ENCODE measurements at regions not wholly inside any gene's neighbourhood (a gene's known extent, or its start where the extent isn't known, plus 50 kb on each side); places are given as distances from the start of the nearest gene placed in this dataset.

DNA sequence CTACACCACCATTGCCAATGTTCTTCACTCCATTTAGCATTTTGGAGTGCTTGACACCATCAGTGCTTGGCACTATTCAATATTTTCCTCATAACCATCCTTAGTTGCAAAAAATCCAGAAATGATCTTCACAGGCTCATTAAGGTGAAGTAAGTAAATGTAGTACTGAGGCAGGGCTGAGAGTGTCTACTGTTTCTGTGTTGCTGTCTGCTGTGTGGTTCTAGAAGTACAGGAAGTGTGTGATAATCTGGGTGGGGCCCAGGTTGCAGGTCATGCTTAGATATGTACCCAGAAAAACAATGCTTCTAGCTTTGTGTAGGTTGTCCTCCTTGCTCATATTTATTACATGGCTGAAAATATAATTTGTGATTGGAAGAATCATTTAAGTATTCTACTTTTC is 411.8 kb upstream of the CCDC179 start:
- H3K36me3 ChIP-seq (ENCODE audit: control insufficient read depth in 2 of 2, insufficient read depth in 2 of 2, low read length in 2 of 2), result no peaks in the 10 kb centered on the region
- H3K9me3 ChIP-seq (ENCODE audit: control insufficient read depth in 2 of 2, low read length in 2 of 2), result no peaks in the 10 kb centered on the region
- H3K27me3 ChIP-seq (ENCODE audit: control insufficient read depth in 2 of 2, insufficient read depth in 2 of 2, low read length in 2 of 2), result no peaks in the 10 kb centered on the region
- no peaks in the 10 kb centered on the region for H3K4me1 ChIP-seq (ENCODE audit: control insufficient read depth in 2 of 2, insufficient read depth in 2 of 2, low read length in 2 of 2)
- no peak overlapping the region for H3K27ac ChIP-seq (ENCODE audit: low read depth in 2 of 2, low read length in 2 of 2)
- H3K4me3 ChIP-seq (ENCODE audit: low read length in 2 of 2), result no peak overlapping the region
- H3K9ac ChIP-seq (ENCODE audit: low read depth in 1 of 2, low read length in 2 of 2), result no peak overlapping the region

DNA sequence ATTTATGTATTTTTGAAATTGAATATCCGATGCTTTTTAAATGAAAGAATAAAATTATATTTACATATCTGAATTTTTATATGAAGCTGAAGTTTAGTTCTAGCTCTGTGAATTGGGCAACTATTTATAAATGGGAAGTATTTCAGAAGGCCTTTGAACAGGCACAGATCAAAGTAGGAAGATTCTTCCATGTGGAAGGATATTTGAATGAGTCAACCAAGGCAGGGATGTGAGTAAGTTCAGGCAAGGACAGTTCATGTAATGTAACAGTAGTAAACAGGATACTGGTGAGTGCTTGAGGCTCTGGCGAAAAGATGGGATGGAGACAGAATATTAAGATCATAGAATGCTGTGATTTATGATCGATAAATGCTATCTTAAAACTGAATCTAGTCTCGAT is 417.8 kb upstream of the CCDC179 start:
- no peaks in the 10 kb centered on the region for H3K27me3 ChIP-seq (ENCODE audit: control insufficient read depth in 2 of 2, insufficient read depth in 2 of 2, low read length in 2 of 2)
- no peak overlapping the region for H3K9ac ChIP-seq (ENCODE audit: low read depth in 1 of 2, low read length in 2 of 2)
- H3K9me3 ChIP-seq (ENCODE audit: control insufficient read depth in 2 of 2, low read length in 2 of 2), result no peaks in the 10 kb centered on the region
- H3K27ac ChIP-seq (ENCODE audit: low read depth in 2 of 2, low read length in 2 of 2), result no peak overlapping the region
- no peaks in the 10 kb centered on the region for H3K36me3 ChIP-seq (ENCODE audit: control insufficient read depth in 2 of 2, insufficient read depth in 2 of 2, low read length in 2 of 2)
- H3K4me3 ChIP-seq (ENCODE audit: low read length in 2 of 2), result no peak overlapping the region
- no peaks in the 10 kb centered on the region for H3K4me1 ChIP-seq (ENCODE audit: control insufficient read depth in 2 of 2, insufficient read depth in 2 of 2, low read length in 2 of 2)

- no peaks in the 10 kb centered on the region for H3K36me3 ChIP-seq (ENCODE audit: control insufficient read depth in 2 of 2, insufficient read depth in 2 of 2, low read length in 2 of 2)
- H3K27me3 ChIP-seq (ENCODE audit: control insufficient read depth in 2 of 2, insufficient read depth in 2 of 2, low read length in 2 of 2), result no peaks in the 10 kb centered on the region
- no peak overlapping the region for H3K27ac ChIP-seq (ENCODE audit: low read depth in 2 of 2, low read length in 2 of 2)
- H3K4me1 ChIP-seq (ENCODE audit: control insufficient read depth in 2 of 2, insufficient read depth in 2 of 2, low read length in 2 of 2), result no peaks in the 10 kb centered on the region
- H3K4me3 ChIP-seq (ENCODE audit: low read length in 2 of 2), result no peak overlapping the region
- H3K9ac ChIP-seq (ENCODE audit: low read depth in 1 of 2, low read length in 2 of 2), result no peak overlapping the region
- no peaks in the 10 kb centered on the region for H3K9me3 ChIP-seq (ENCODE audit: control insufficient read depth in 2 of 2, low read length in 2 of 2)
Measured at GRCh38 chr11:23280088-23280487, 419.8 kb upstream of the CCDC179 start.

DNA sequence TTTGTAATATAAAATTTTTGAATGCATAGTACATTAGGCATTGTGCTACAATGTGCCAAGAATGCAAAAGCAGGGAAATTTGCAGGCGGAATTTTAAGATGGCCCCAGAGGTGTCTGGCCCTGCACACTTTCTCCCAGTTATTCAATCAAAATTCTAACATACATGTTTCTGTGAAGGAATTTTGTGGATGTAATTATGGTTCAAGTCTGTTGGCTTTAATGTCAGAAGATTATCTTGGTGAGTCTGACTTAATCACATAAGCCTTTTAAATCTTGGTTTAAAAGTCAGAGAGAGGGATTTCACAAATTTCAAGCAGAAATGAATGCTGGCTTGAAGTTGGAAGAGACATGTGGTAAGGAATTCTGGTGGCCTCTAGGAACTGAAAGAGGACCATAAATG is 423.4 kb upstream of the CCDC179 start:
- H3K9me3 ChIP-seq (ENCODE audit: control insufficient read depth in 2 of 2, low read length in 2 of 2), result no peaks in the 10 kb centered on the region
- no peak overlapping the region for H3K27ac ChIP-seq (ENCODE audit: low read depth in 2 of 2, low read length in 2 of 2)
- H3K36me3 ChIP-seq (ENCODE audit: control insufficient read depth in 2 of 2, insufficient read depth in 2 of 2, low read length in 2 of 2), result no peaks in the 10 kb centered on the region
- no peaks in the 10 kb centered on the region for H3K27me3 ChIP-seq (ENCODE audit: control insufficient read depth in 2 of 2, insufficient read depth in 2 of 2, low read length in 2 of 2)
- H3K4me3 ChIP-seq (ENCODE audit: low read length in 2 of 2), result no peak overlapping the region
- no peak overlapping the region for H3K9ac ChIP-seq (ENCODE audit: low read depth in 1 of 2, low read length in 2 of 2)
- no peaks in the 10 kb centered on the region for H3K4me1 ChIP-seq (ENCODE audit: control insufficient read depth in 2 of 2, insufficient read depth in 2 of 2, low read length in 2 of 2)

DNA sequence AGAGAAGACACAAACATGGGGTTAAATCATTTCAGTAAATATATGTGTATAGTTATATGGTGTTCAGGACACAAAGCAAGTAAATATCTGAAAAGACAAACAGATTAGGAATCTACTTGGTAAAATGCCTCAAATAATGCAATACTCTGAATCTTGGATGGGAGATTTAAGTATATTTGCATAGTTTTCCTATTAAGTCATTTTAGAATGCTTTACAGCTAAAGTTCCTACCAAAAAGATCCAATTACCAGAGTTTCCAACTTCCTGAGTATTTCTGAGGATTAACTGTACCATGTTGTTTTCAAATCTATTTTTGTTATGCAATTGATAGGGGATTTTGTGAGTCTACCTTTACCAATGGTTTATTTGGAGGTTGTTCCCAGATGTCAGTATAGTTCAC is 424.4 kb upstream of the CCDC179 start:
- Histone ChIP-seq H3K4me1 (ENCODE audit: control insufficient read depth in 2 of 2, insufficient read depth in 2 of 2, low read length in 2 of 2) (no peaks in the 10 kb centered on the region), H3K27ac (ENCODE audit: low read depth in 2 of 2, low read length in 2 of 2) (no peak overlapping the region), H3K9ac (ENCODE audit: low read depth in 1 of 2, low read length in 2 of 2) (no peak overlapping the region), H3K36me3 (ENCODE audit: control insufficient read depth in 2 of 2, insufficient read depth in 2 of 2, low read length in 2 of 2) (no peaks in the 10 kb centered on the region), H3K4me3 (ENCODE audit: low read length in 2 of 2) (no peak overlapping the region), H3K27me3 (ENCODE audit: control insufficient read depth in 2 of 2, insufficient read depth in 2 of 2, low read length in 2 of 2) (no peaks in the 10 kb centered on the region), H3K9me3 (ENCODE audit: control insufficient read depth in 2 of 2, low read length in 2 of 2) (no peaks in the 10 kb centered on the region)

DNA sequence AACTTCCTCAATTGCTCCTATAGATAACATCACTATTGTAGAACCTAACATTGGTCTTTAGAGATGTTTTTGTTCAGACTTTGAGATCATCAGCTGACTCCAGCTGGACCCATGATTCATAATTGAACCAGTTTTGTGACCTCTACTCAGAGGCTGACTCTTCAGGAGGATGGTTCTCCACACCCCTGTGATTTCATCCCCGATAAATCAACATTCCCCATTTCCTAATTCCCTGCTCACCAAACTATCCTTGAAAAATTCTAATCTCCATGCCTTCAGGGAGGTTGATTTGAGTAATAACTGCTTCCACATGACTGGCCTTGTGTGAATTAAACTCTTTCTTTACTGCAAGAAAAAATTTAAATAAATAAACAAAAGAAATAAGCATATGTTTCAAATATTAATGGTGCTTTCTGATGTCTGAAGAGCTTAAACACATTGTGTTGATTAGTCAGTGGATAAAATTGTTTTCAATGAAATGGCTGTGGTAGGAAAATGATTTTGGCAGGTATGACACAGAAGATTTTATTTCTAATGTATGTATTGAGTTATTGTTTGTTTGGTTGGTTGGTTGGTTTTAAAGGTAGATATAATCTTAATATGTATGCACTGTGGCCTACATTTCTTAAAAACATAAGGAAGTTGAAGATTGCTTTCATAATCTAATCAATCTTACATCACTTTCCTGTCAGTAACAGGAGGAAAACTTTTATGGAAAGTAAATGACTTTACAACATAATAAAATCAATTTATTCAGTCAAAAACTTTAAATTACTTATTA is 427.9 kb upstream of the CCDC179 start:
- H3K9ac ChIP-seq (ENCODE audit: low read depth in 1 of 2, low read length in 2 of 2), result no peak overlapping the region
- no peak overlapping the region for H3K4me3 ChIP-seq (ENCODE audit: low read length in 2 of 2)
- H3K36me3 ChIP-seq (ENCODE audit: control insufficient read depth in 2 of 2, insufficient read depth in 2 of 2, low read length in 2 of 2), result no peaks in the 10 kb centered on the region
- no peaks in the 10 kb centered on the region for H3K27me3 ChIP-seq (ENCODE audit: control insufficient read depth in 2 of 2, insufficient read depth in 2 of 2, low read length in 2 of 2)
- H3K4me1 ChIP-seq (ENCODE audit: control insufficient read depth in 2 of 2, insufficient read depth in 2 of 2, low read length in 2 of 2), result no peaks in the 10 kb centered on the region
- no peaks in the 10 kb centered on the region for H3K9me3 ChIP-seq (ENCODE audit: control insufficient read depth in 2 of 2, low read length in 2 of 2)
- H3K27ac ChIP-seq (ENCODE audit: low read depth in 2 of 2, low read length in 2 of 2), result no peak overlapping the region

DNA sequence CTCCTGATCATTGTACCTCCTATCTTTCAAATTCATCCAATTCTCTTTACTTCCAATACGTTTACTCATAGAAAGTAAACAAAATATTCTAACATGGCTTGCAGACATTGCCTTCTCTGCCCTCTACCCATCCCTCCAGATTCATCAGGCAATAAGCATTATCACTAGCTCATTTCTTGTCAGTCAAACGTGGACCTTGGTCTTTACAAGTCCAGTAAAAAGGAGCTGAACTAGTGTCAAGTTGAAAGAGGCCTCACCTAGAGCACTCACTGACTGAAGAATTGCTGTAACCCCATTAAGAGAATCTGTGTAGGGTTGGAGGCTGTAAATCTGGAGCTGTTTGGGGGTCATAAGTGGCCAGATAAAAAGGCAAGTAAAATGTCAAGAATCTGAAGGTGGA is 435.0 kb upstream of the CCDC179 start:
- Histone ChIP-seq H3K27me3 (ENCODE audit: control insufficient read depth in 2 of 2, insufficient read depth in 2 of 2, low read length in 2 of 2) (no peaks in the 10 kb centered on the region), H3K36me3 (ENCODE audit: control insufficient read depth in 2 of 2, insufficient read depth in 2 of 2, low read length in 2 of 2) (no peaks in the 10 kb centered on the region), H3K4me3 (ENCODE audit: low read length in 2 of 2) (no peak overlapping the region), H3K9ac (ENCODE audit: low read depth in 1 of 2, low read length in 2 of 2) (no peak overlapping the region), H3K9me3 (ENCODE audit: control insufficient read depth in 2 of 2, low read length in 2 of 2) (no peaks in the 10 kb centered on the region), H3K27ac (ENCODE audit: low read depth in 2 of 2, low read length in 2 of 2) (no peak overlapping the region), H3K4me1 (ENCODE audit: control insufficient read depth in 2 of 2, insufficient read depth in 2 of 2, low read length in 2 of 2) (no peaks in the 10 kb centered on the region)

GRCh38 chr11:23308041-23308440 is 447.8 kb upstream of the CCDC179 start:
- no peak overlapping the region for H3K9ac ChIP-seq (ENCODE audit: low read depth in 1 of 2, low read length in 2 of 2)
- no peaks in the 10 kb centered on the region for H3K4me1 ChIP-seq (ENCODE audit: control insufficient read depth in 2 of 2, insufficient read depth in 2 of 2, low read length in 2 of 2)
- no peaks in the 10 kb centered on the region for H3K27me3 ChIP-seq (ENCODE audit: control insufficient read depth in 2 of 2, insufficient read depth in 2 of 2, low read length in 2 of 2)
- H3K4me3 ChIP-seq (ENCODE audit: low read length in 2 of 2), result no peak overlapping the region
- H3K9me3 ChIP-seq (ENCODE audit: control insufficient read depth in 2 of 2, low read length in 2 of 2), result no peaks in the 10 kb centered on the region
- no peaks in the 10 kb centered on the region for H3K36me3 ChIP-seq (ENCODE audit: control insufficient read depth in 2 of 2, insufficient read depth in 2 of 2, low read length in 2 of 2)
- no peak overlapping the region for H3K27ac ChIP-seq (ENCODE audit: low read depth in 2 of 2, low read length in 2 of 2)

- H3K9me3 ChIP-seq (ENCODE audit: control insufficient read depth in 2 of 2, low read length in 2 of 2), result no peaks in the 10 kb centered on the region
- H3K27ac ChIP-seq (ENCODE audit: low read depth in 2 of 2, low read length in 2 of 2), result no peak overlapping the region
- no peak overlapping the region for H3K4me3 ChIP-seq (ENCODE audit: low read length in 2 of 2)
- H3K4me1 ChIP-seq (ENCODE audit: control insufficient read depth in 2 of 2, insufficient read depth in 2 of 2, low read length in 2 of 2), result no peaks in the 10 kb centered on the region
- no peaks in the 10 kb centered on the region for H3K36me3 ChIP-seq (ENCODE audit: control insufficient read depth in 2 of 2, insufficient read depth in 2 of 2, low read length in 2 of 2)
- no peak overlapping the region for H3K9ac ChIP-seq (ENCODE audit: low read depth in 1 of 2, low read length in 2 of 2)
- H3K27me3 ChIP-seq (ENCODE audit: control insufficient read depth in 2 of 2, insufficient read depth in 2 of 2, low read length in 2 of 2), result no peaks in the 10 kb centered on the region
Measured at GRCh38 chr11:23310276-23310675, 450.0 kb upstream of the CCDC179 start.

- H3K36me3 ChIP-seq (ENCODE audit: control insufficient read depth in 2 of 2, insufficient read depth in 2 of 2, low read length in 2 of 2), result no peaks in the 10 kb centered on the region
- H3K27me3 ChIP-seq (ENCODE audit: control insufficient read depth in 2 of 2, insufficient read depth in 2 of 2, low read length in 2 of 2), result no peaks in the 10 kb centered on the region
- no peak overlapping the region for H3K27ac ChIP-seq (ENCODE audit: low read depth in 2 of 2, low read length in 2 of 2)
- no peak overlapping the region for H3K9ac ChIP-seq (ENCODE audit: low read depth in 1 of 2, low read length in 2 of 2)
- H3K4me1 ChIP-seq (ENCODE audit: control insufficient read depth in 2 of 2, insufficient read depth in 2 of 2, low read length in 2 of 2), result no peaks in the 10 kb centered on the region
- no peaks in the 10 kb centered on the region for H3K9me3 ChIP-seq (ENCODE audit: control insufficient read depth in 2 of 2, low read length in 2 of 2)
- H3K4me3 ChIP-seq (ENCODE audit: low read length in 2 of 2), result no peak overlapping the region
Measured at GRCh38 chr11:23311986-23312940, 452.0 kb upstream of the CCDC179 start.

Measured in mucosa of rectum (tissue), 2 donors.